ENCODE measurements at regions not wholly inside any gene's neighbourhood (a gene's known extent, or its start where the extent isn't known, plus 50 kb on each side); places are given as distances from the start of the nearest gene placed in this dataset.

- TF ChIP-seq EZH2phosphoT487 (IDR thresholded peaks at IDR 0.05; ENCODE audit: borderline replicate concordance, low read depth) (no peak), CTCF (IDR thresholded peaks at IDR 0.05) (no peak), POLR2AphosphoS5 (IDR thresholded peaks at IDR 0.05; ENCODE audit: low read depth, low read length) (no peak), USF1 (IDR thresholded peaks at IDR 0.05; ENCODE audit: borderline replicate concordance, low read depth) (no peak), RAD21 (IDR thresholded peaks at IDR 0.05; ENCODE audit: low read length) (no peak), MXI1 (IDR thresholded peaks at IDR 0.05; ENCODE audit: low read depth, low read length) (no peak), EP300 (IDR thresholded peaks at IDR 0.05; ENCODE audit: borderline replicate concordance in 1 of 2, low read depth in 1 of 2, low read length in 1 of 2) (no peak), CHD2 (IDR thresholded peaks at IDR 0.05; ENCODE audit: low read length, partially characterized antibody) (no peak), YY1 (IDR thresholded peaks at IDR 0.05; ENCODE audit: low read depth) (no peak)
Observed at GRCh38 chr13:30133996-30134395, 173.4 kb downstream of the KATNAL1 start.

All from SK-N-SH (cell line).